DMS 273 treated with DMSO at 0.1 percent for 48 hours (cell line): ENCODE measurements at regions not wholly inside any gene's neighbourhood (a gene's known extent, or its start where the extent isn't known, plus 50 kb on each side); places are given as distances from the start of the nearest gene placed in this dataset.

Experiments
- DNase-seq: peaks from one replicate; lab custom pipeline; 2025; lab: John Stamatoyannopoulos, UW

- DNase-seq: no peak
Observed at GRCh38 chr6:126607289-126607688, 267.4 kb downstream of the CENPW start.

- DNase-seq: no peak
Observed at GRCh38 chr6:126608681-126609080, 268.8 kb downstream of the CENPW start.

GRCh38 chr6:126614642-126615504 is 275.0 kb downstream of the CENPW start:
- no peak for DNase-seq

GRCh38 chr6:126616866-126617265 is 277.0 kb downstream of the CENPW start:
- DNase-seq: no peak

- no peak for DNase-seq
Observed at GRCh38 chr6:126618639-126619343, 278.9 kb downstream of the CENPW start.

GRCh38 chr6:126620719-126621118 is 280.8 kb downstream of the CENPW start:
- DNase-seq: no peak

GRCh38 chr6:126625019-126625418 is 285.1 kb downstream of the CENPW start:
- no peak for DNase-seq

GRCh38 chr6:126628125-126628524 is 288.2 kb downstream of the CENPW start:
- DNase-seq: no peak

- no peak for DNase-seq
Observed at GRCh38 chr6:126631363-126631762, 291.4 kb downstream of the CENPW start.

- no peak for DNase-seq
Observed at GRCh38 chr6:126632271-126632670, 292.4 kb downstream of the CENPW start.

- DNase-seq: no peak
Observed at GRCh38 chr6:126633373-126633772, 293.5 kb downstream of the CENPW start.

GRCh38 chr6:126640356-126640755 is 300.4 kb downstream of the CENPW start:
- no peak for DNase-seq

GRCh38 chr6:126640921-126641320 is 301.0 kb downstream of the CENPW start:
- no peak for DNase-seq

- no peak for DNase-seq
Observed at GRCh38 chr6:126641641-126642040, 301.7 kb downstream of the CENPW start.

- DNase-seq: no peak
Observed at GRCh38 chr6:126643352-126643751, 303.4 kb downstream of the CENPW start.

GRCh38 chr6:126650931-126651330 is 311.0 kb downstream of the CENPW start:
- DNase-seq: no peak

GRCh38 chr6:126657561-126658175 is 317.8 kb downstream of the CENPW start:
- DNase-seq: no peak

GRCh38 chr6:126660376-126660775 is 320.5 kb downstream of the CENPW start:
- no peak for DNase-seq

GRCh38 chr6:126661646-126662045 is 321.7 kb downstream of the CENPW start:
- DNase-seq: no peak

GRCh38 chr6:126662966-126663365 is 323.1 kb downstream of the CENPW start:
- DNase-seq: no peak

- no peak for DNase-seq
Observed at GRCh38 chr6:126664271-126664670, 324.4 kb downstream of the CENPW start.

GRCh38 chr6:126665551-126665950 is 325.6 kb downstream of the CENPW start:
- no peak for DNase-seq

- no peak for DNase-seq
Observed at GRCh38 chr6:126667071-126667470, 327.2 kb downstream of the CENPW start.
